GM18505 (cell line): ENCODE measurements at regions not wholly inside any gene's neighbourhood (a gene's known extent, or its start where the extent isn't known, plus 50 kb on each side); places are given as distances from the start of the nearest gene placed in this dataset.
"Not testable (repeated sequence)": the region's sequence is repeated elsewhere in the genome, so short reads cannot be mapped to it uniquely, and the experiment has no call there.

Experiments
- ATAC-seq: cut with Tn5 transposase; IDR thresholded peaks from one replicate; pipeline ENCODE4 v1.9.1; 2021; ENCODE audit not compliant: unreplicated experiment

GRCh38 chr1:149228672-149229585 is 125.6 kb upstream of the NBPF9 start:
- ATAC-seq: not testable (repeated sequence)

GRCh38 chr1:149229813-149230212 is 126.5 kb upstream of the NBPF9 start:
- ATAC-seq: not testable (repeated sequence)

GRCh38 chr1:149234926-149235914 is 131.9 kb upstream of the NBPF9 start:
- not testable (repeated sequence) for ATAC-seq

- ATAC-seq: not testable (repeated sequence)
These were observed 134.2 kb upstream of the NBPF9 start for GRCh38 chr1:149237515-149237914.

GRCh38 chr1:149239897-149240508 is 136.7 kb upstream of the NBPF9 start:
- ATAC-seq: not testable (repeated sequence)

- not testable (repeated sequence) for ATAC-seq
These were observed 137.2 kb upstream of the NBPF9 start for GRCh38 chr1:149240530-149240929.

- ATAC-seq: not testable (repeated sequence)
These were observed 137.9 kb upstream of the NBPF9 start for GRCh38 chr1:149241272-149241671.

GRCh38 chr1:149243572-149243971 is 140.2 kb upstream of the NBPF9 start:
- ATAC-seq: not testable (repeated sequence)

- ATAC-seq: not testable (repeated sequence)
These were observed 141.3 kb upstream of the NBPF9 start for GRCh38 chr1:149244621-149245020.

GRCh38 chr1:149246212-149246611 is 142.9 kb upstream of the NBPF9 start:
- not testable (repeated sequence) for ATAC-seq

GRCh38 chr1:149248610-149249009 is 145.3 kb upstream of the NBPF9 start:
- ATAC-seq: not testable (repeated sequence)

- not testable (repeated sequence) for ATAC-seq
These were observed 146.6 kb upstream of the NBPF9 start for GRCh38 chr1:149249850-149250467.

GRCh38 chr1:149254894-149255847 is 151.8 kb upstream of the NBPF9 start:
- ATAC-seq: not testable (repeated sequence)

- not testable (repeated sequence) for ATAC-seq
These were observed 156.9 kb upstream of the NBPF9 start for GRCh38 chr1:149260284-149260683.

- ATAC-seq: not testable (repeated sequence)
These were observed 157.5 kb upstream of the NBPF9 start for GRCh38 chr1:149260736-149261340.

GRCh38 chr1:149267287-149267686 is 163.9 kb upstream of the NBPF9 start:
- not testable (repeated sequence) for ATAC-seq

GRCh38 chr1:149269001-149269702 is 165.8 kb upstream of the NBPF9 start:
- not testable (repeated sequence) for ATAC-seq

- ATAC-seq: not testable (repeated sequence)
These were observed 166.5 kb upstream of the NBPF9 start for GRCh38 chr1:149269833-149270232.
